GM19372 (cell line): ENCODE measurements at regions not wholly inside any gene's neighbourhood (a gene's known extent, or its start where the extent isn't known, plus 50 kb on each side); places are given as distances from the start of the nearest gene placed in this dataset.
"Not testable (repeated sequence)": the region's sequence is repeated elsewhere in the genome, so short reads cannot be mapped to it uniquely, and the experiment has no call there.

ENCODE experiments used
- ATAC-seq: cut with Tn5 transposase; IDR thresholded peaks from one replicate; pipeline ENCODE4 v1.9.1; 2021; ENCODE audit warnings: mild to moderate bottlenecking, low read depth, moderate library complexity; ENCODE audit not compliant: unreplicated experiment

- ATAC-seq: not testable (repeated sequence)
Measured at GRCh38 chr16:21513812-21514473, 85.4 kb upstream of the METTL9 start.

DNA sequence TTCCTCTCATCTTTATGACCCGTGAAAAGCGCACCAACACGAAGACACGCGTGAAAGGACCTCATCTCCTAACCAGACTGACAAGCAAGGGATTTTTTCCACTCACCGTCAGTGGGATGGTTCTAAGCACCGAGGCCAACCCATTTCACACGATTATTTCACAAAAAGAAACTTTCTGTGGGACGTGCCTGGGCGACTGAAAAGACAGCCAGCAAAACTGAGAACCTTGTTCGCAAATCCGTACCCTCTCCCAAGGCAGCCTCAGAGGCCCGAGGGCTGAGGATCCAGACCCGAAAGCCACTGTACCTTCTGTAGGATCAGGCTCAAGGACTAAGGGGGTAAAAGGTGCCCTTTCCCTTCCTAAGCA, 84.9 kb upstream of the METTL9 start:
- ATAC-seq: not testable (repeated sequence)

DNA sequence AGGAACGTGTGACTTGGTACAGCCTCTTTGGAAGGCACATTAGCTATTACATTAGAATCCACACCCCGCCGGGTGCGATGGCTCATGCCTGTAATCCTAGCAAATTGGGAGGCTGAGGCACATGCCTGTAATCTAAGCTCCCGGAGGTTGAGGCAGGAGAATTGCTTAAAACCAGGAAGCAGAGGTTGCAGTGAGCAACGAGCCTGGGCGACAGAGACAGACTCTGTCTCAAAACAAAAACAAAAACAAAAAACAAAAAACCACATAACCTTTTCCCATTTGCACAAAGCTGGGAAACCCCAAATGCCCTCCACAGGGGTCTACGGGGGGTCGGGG, 82.7 kb upstream of the METTL9 start:
- not testable (repeated sequence) for ATAC-seq

DNA sequence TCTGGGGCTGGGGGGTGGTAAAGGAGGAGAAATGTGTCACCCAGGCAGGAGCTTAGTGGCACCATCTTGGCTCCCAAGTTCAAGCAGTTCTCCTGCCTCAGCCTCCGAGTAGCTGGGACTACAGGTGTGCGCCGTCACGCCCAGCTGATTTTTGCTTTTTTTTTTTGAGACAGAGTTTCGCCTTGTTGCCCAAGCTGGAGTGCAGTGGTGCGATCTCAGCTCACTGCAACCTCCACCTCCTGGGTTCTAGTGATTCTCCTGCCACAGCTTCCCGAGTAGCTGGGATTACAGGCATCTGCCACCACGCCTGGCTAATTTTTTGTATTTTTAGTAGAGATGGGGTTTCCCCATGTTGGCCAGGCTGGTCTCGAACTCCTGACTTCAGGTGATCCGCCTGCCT, 82.1 kb upstream of the METTL9 start:
- ATAC-seq: not testable (repeated sequence)

DNA sequence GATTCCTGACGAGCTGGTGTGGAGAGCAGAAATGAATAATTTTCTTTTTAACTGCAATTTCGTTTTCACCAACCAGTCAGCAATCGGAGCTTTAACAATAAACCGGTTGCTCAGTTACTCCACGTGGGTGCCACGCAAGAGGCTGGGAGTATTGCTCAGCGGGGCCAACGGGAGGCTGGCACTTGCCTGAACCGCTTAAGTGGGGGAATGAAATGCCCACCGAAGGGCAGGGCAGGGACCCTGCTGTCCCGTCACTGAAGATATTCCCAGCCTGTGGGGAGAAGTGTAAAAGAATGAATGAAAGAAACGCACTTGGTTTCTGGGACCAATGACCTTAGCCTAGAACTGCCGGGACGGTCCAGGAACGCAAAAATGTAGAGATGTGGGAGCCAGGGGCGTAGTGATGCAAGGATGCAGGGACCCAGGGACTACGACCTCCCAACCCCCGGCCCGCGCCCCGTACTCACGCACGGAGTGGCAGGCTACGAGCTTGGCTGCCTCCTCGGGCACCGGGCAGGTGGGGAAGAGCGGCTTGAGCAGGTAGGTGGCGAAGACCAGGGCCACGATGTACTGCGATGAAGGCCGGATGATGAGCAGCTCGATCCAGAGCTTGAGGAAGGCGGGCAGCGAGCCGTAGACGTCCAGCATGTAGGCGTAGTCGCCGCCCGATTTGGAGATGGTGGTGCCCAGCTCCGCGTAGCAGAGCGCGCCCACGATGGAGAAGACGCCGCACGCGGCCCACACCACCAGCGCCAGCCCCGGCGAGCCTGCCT, 79.8 kb upstream of the METTL9 start:
- ATAC-seq: not testable (repeated sequence)

GRCh38 chr16:21520134-21521047, 79.0 kb upstream of the METTL9 start:
- peak; percentile 74 for ATAC-seq

DNA sequence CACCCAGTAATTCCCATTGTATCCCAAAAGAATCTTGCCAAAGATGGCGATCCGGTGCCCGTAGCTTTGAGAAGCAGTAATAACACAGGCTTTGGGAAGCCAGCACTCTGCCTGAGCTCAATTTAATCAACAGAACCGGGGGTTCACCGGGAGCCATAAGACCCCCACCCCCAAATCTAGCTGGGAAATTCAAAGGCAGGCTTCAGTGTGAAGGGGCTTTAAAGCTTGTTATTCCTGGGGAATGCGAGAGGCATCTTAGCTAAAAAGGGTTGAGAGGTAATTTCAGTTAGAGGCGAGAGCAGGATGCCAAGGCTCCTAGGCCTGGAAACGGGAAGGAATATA, 78.4 kb upstream of the METTL9 start:
- ATAC-seq: not testable (repeated sequence)

DNA sequence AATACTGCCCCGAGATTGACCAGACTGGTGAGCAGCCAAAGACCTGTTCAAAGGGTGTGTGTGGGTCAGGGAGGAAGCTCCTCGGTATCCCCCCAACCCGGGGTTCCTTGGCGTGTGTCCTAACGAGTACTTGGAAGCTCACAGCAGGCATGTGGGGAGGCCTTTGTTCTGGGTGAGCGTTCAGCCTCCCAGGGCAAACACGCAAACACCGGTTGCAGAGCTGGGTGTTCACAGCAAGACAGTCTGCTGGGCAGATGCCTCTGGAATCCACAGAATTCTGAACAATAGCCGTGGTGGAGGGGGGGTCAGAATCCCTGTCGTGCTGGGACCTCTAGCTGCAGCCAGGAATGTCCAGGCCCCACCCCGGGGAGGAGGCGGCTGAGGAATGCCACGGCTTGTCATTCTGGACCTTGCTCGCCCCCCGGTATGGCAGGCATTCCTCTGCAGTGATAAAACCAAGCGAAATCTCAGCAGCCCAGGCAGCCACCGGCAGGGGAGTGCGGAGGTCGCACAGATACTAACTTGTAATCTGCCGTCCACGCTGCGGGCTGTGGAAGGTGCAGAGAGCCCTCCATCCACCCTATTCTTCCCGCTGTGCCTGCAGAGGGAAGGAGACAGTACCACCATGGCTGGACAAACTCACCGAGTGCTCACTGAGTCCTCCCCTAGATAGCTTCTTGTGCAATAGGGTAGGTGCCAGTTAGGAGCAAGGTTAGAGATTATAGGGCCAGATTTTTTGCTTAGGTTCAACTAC, 77.8 kb upstream of the METTL9 start:
- ATAC-seq: not testable (repeated sequence)

GRCh38 chr16:21522846-21523245, 76.5 kb upstream of the METTL9 start:
- ATAC-seq: not testable (repeated sequence)

DNA sequence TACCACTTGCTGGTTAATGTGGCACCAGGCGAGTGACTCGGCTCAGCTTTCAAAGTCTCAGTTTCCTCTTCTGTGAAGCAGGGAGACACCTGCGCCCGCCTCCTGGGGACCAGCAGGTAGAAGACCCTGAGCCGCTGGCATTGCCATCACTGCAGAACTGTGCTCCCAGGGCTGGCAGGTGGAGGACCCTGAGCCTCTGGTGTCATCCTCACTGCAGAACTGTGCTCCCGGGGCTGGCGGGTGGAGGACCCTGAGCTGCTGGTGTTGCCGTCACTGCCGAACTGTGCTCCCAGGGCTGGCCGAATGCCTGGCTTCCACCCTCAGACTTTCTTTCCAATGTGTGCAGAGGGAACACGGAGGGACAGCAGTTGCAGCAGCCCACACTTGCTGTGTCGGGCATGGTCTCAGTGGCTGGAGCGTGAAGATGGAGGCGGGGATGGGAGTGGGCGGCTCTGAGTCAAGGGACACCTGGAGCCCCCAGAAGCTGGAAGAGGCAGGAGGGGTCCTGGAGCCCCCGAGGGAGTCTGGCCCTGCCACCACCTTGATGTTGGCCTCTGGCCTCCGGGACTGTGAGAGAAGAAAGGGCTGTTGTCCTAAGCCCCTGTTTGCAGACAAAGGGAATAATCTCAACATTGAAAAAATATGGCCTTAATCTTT, 75.8 kb upstream of the METTL9 start:
- no peak for ATAC-seq

GRCh38 chr16:21524068-21524751, 75.2 kb upstream of the METTL9 start:
- no peak for ATAC-seq

DNA sequence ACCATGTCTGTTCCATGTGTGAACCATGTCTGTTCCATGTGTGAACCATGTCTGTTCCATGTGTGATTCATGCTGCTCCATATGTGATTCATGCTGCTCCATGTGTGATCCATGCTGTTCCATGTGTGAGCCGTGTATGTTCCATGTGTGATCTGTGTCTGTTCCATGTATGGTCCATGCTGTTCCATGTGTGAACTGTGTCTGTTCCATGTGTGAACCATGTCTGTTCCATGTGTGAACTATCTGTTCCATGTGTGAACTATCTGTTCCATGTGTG, 74.7 kb upstream of the METTL9 start:
- not testable (repeated sequence) for ATAC-seq

GRCh38 chr16:21525029-21525895, 74.1 kb upstream of the METTL9 start:
- ATAC-seq: not testable (repeated sequence)

DNA sequence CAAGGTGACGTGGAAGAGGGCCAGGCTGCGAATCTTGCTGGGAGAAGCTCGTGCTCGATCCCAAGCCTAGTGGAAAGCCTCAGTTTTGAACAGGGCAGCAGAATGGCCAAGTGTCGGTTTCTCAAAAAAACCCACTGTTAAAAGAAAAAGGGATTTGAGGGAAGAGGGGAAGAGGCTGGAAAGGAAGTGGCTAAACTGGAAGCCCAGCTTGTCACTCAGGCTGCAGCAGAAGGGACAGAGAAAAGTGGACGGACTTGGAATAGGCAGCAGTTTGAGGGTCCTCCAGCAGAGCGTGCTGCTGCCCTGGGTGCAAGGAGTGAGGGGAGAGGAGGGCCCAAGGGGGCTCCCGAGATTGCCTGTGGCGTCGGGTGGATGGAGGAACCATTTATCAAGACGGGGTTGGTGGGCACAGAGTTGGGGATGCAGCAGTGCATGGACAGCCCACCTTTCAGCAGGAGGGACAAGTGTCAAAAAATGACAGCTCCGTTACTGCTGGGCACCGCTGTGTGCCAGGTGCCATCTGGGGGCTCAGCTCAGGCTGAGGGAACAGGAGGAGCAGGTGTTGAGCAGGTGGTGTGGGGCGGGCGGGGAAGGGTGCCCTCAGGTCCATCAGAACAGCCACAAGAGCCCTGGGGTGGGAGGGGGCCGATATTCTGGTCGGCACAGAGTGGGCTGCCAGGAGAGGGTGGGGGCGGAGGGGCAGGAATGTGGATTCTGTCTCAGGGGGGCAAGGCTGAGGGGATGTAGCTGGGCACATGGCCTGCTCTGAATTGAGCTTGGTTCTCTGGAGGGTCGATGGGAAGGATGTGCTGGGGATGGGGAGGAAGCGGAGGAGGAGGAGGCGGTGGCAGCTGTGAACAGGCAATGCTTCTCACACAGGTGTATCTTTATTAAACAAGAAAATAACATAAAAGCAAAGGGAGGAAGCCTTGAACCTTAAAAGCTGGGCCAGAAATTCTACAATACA, 73.1 kb upstream of the METTL9 start:
- not testable (repeated sequence) for ATAC-seq

- ATAC-seq: no peak
Measured at GRCh38 chr16:21526923-21527807, 72.2 kb upstream of the METTL9 start.

- ATAC-seq: not testable (repeated sequence)
Measured at GRCh38 chr16:21529060-21529658, 70.2 kb upstream of the METTL9 start.
